ENCODE measurements at regions not wholly inside any gene's neighbourhood (a gene's known extent, or its start where the extent isn't known, plus 50 kb on each side); places are given as distances from the start of the nearest gene placed in this dataset.

- Histone ChIP-seq H3K27ac (ENCODE audit: low read depth, low read length, poor library complexity, severe bottlenecking) (no peak overlapping the region), H3K4me2 (ENCODE audit: low read length) (no peak overlapping the region), H3K36me3 (ENCODE audit: insufficient read depth, low read length) (no peaks in the 10 kb centered on the region), H3K9me2 (ENCODE audit: low read depth, low read length) (no peaks in the 10 kb centered on the region), H3F3A (ENCODE audit: insufficient read depth, low read length) (no peaks in the 10 kb centered on the region), H3K9ac (ENCODE audit: low read length) (no peak overlapping the region), H2AFZ (ENCODE audit: low read length) (no peak overlapping the region), H3K79me2 (ENCODE audit: insufficient read depth, low read length) (no peaks in the 10 kb centered on the region), H3K4me3 (ENCODE audit: low read depth, low read length, poor library complexity, severe bottlenecking) (no peak overlapping the region), H3K27me3 (ENCODE audit: insufficient read depth, low read length) (no peaks in the 10 kb centered on the region), H3K9me3 (ENCODE audit: low read length) (no peaks in the 10 kb centered on the region), H3K4me1 (ENCODE audit: insufficient read depth, low read length, severe bottlenecking) (no peaks in the 10 kb centered on the region), H4K20me1 (ENCODE audit: insufficient read depth, low read length) (no peaks in the 10 kb centered on the region)
- TF ChIP-seq EZH2 (IDR thresholded peaks at IDR 0.05; ENCODE audit: borderline replicate concordance, low read length) (no peak), CTCF (IDR thresholded peaks at IDR 0.05; ENCODE audit: low read length) (no peak)
Observed at GRCh38 chr1:73104749-73105148, 822.4 kb upstream of the NEGR1 start.

- no peaks in the 10 kb centered on the region for H3K27me3 ChIP-seq (ENCODE audit: insufficient read depth, low read length)
- TF ChIP-seq CTCF (IDR thresholded peaks at IDR 0.05; ENCODE audit: low read length) = no peak
- TF ChIP-seq EZH2 (IDR thresholded peaks at IDR 0.05; ENCODE audit: borderline replicate concordance, low read length) = no peak
- no peaks in the 10 kb centered on the region for H3K9me3 ChIP-seq (ENCODE audit: low read length)
- no peak overlapping the region for H3K4me3 ChIP-seq (ENCODE audit: low read depth, low read length, poor library complexity, severe bottlenecking)
- no peak overlapping the region for H3K4me2 ChIP-seq (ENCODE audit: low read length)
- H4K20me1 ChIP-seq (ENCODE audit: insufficient read depth, low read length) = no peaks in the 10 kb centered on the region
- H3K27ac ChIP-seq (ENCODE audit: low read depth, low read length, poor library complexity, severe bottlenecking) = no peak overlapping the region
- H2AFZ ChIP-seq (ENCODE audit: low read length) = no peak overlapping the region
- H3K79me2 ChIP-seq (ENCODE audit: insufficient read depth, low read length) = no peaks in the 10 kb centered on the region
- H3K9ac ChIP-seq (ENCODE audit: low read length) = no peak overlapping the region
- no peaks in the 10 kb centered on the region for H3F3A ChIP-seq (ENCODE audit: insufficient read depth, low read length)
- no peaks in the 10 kb centered on the region for H3K4me1 ChIP-seq (ENCODE audit: insufficient read depth, low read length, severe bottlenecking)
- no peaks in the 10 kb centered on the region for H3K36me3 ChIP-seq (ENCODE audit: insufficient read depth, low read length)
- H3K9me2 ChIP-seq (ENCODE audit: low read depth, low read length) = no peaks in the 10 kb centered on the region
Observed at GRCh38 chr1:73100216-73100615, 817.9 kb upstream of the NEGR1 start.

GRCh38 chr1:73097917-73098316 lies 815.6 kb upstream of the NEGR1 start:
- no peak overlapping the region for H3K9ac ChIP-seq (ENCODE audit: low read length)
- H3K9me2 ChIP-seq (ENCODE audit: low read depth, low read length) = no peaks in the 10 kb centered on the region
- H2AFZ ChIP-seq (ENCODE audit: low read length) = no peak overlapping the region
- no peaks in the 10 kb centered on the region for H3K27me3 ChIP-seq (ENCODE audit: insufficient read depth, low read length)
- no peaks in the 10 kb centered on the region for H3F3A ChIP-seq (ENCODE audit: insufficient read depth, low read length)
- no peaks in the 10 kb centered on the region for H4K20me1 ChIP-seq (ENCODE audit: insufficient read depth, low read length)
- H3K9me3 ChIP-seq (ENCODE audit: low read length) = no peaks in the 10 kb centered on the region
- no peaks in the 10 kb centered on the region for H3K36me3 ChIP-seq (ENCODE audit: insufficient read depth, low read length)
- H3K4me1 ChIP-seq (ENCODE audit: insufficient read depth, low read length, severe bottlenecking) = no peaks in the 10 kb centered on the region
- no peak overlapping the region for H3K4me3 ChIP-seq (ENCODE audit: low read depth, low read length, poor library complexity, severe bottlenecking)
- no peak overlapping the region for H3K4me2 ChIP-seq (ENCODE audit: low read length)
- no peaks in the 10 kb centered on the region for H3K79me2 ChIP-seq (ENCODE audit: insufficient read depth, low read length)
- no peak overlapping the region for H3K27ac ChIP-seq (ENCODE audit: low read depth, low read length, poor library complexity, severe bottlenecking)
- TF ChIP-seq CTCF (IDR thresholded peaks at IDR 0.05; ENCODE audit: low read length) = no peak
- TF ChIP-seq EZH2 (IDR thresholded peaks at IDR 0.05; ENCODE audit: borderline replicate concordance, low read length) = no peak

All from OCI-LY1 (cell line).